COLO829 (cell line): ENCODE measurements at regions not wholly inside any gene's neighbourhood (a gene's known extent, or its start where the extent isn't known, plus 50 kb on each side); places are given as distances from the start of the nearest gene placed in this dataset.
"Not testable (repeated sequence)": the region's sequence is repeated elsewhere in the genome, so short reads cannot be mapped to it uniquely, and the experiment has no call there.

Source experiments
- DNase-seq: peaks from one replicate; pipeline ENCODE4 v3.0.0; 2012; ENCODE audit warnings: low spot score

DNA sequence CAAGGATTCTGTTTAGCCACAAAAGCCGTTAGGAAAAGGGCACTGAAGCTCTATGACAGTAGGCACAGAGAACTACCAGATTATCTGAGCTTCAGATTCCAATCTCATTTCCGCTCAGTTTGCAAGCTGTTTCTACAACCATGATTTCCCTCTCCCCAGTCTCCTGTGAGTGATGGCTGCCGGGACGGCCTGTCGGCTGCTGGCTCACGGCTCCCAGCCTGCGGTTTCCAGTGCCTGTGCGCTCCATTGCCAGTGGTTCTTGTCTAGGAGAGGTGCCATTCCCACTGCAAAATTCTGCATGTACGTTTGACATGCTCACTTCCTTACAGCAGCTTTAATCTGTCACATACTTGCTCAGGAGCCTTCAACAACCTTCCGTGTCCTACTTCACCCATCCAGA, 429.1 kb upstream of the FRG1 start:
- no peak for DNase-seq

- no peak for DNase-seq
Measured at GRCh38 chr4:189513421-189513820, 427.3 kb upstream of the FRG1 start.

- DNase-seq = no peak
Measured at GRCh38 chr4:189514209-189514608, 426.5 kb upstream of the FRG1 start.

- no peak for DNase-seq
Measured at GRCh38 chr4:189516902-189517301, 423.8 kb upstream of the FRG1 start.

- no peak for DNase-seq
Measured at GRCh38 chr4:189519186-189519585, 421.5 kb upstream of the FRG1 start.

GRCh38 chr4:189525304-189525703, 415.4 kb upstream of the FRG1 start:
- DNase-seq = no peak

GRCh38 chr4:189530848-189531247, 409.8 kb upstream of the FRG1 start:
- no peak for DNase-seq

DNA sequence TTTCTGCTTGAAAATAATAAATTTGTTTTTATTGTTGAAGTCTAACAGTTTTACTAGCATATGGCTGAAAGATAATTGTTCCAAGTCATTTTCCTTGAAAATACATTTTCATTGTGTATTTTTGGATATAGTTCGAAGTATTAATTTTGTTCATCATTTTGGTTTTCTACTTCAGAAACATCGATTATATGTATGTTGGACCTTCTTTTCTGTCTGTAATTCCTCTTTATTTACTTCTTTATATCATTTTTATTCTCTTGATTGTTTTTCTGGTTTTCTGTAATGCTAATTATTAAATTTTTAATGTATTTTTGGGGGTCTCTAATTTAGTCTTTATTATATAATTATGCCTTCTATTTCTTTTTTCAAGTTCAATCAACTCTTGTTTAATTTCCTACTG, 407.1 kb upstream of the FRG1 start:
- DNase-seq = no peak

- DNase-seq = no peak
Measured at GRCh38 chr4:189547559-189547958, 393.1 kb upstream of the FRG1 start.

DNA sequence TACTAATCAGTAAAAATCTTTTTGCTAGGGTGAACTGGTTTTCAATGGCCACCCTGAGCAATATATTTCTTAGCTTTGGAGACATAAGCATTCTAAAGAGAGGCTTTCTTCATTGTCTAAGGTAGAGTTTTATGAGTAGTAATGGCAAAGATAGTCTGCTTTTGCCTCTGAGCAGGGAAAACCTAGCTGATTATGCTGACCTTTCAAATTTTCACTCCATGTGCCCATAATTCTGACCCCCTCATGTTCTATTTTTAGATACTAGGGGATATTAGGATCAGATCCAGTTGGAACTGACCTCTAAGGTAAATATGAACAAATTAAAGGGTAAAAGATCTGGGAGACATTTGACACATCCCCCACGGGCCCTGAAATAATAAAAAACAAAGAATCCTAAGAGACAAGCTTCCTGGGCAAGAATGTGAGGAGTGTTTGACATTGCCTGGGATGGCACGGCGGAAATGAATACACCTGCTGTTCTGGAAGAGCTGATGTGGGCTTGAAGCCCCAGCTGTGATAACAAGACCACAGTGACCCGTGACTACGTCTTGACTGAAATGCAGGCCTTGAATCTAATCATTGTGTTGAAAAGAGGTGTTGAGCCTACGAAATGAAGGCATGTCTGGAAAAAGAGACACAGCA, 392.1 kb upstream of the FRG1 start:
- DNase-seq = peak; percentile 17

- DNase-seq = not testable (repeated sequence)
Measured at GRCh38 chr4:189551931-189552670, 388.6 kb upstream of the FRG1 start.

- not testable (repeated sequence) for DNase-seq
Measured at GRCh38 chr4:189560605-189561004, 380.1 kb upstream of the FRG1 start.

- not testable (repeated sequence) for DNase-seq
Measured at GRCh38 chr4:189563751-189564150, 376.9 kb upstream of the FRG1 start.

DNA sequence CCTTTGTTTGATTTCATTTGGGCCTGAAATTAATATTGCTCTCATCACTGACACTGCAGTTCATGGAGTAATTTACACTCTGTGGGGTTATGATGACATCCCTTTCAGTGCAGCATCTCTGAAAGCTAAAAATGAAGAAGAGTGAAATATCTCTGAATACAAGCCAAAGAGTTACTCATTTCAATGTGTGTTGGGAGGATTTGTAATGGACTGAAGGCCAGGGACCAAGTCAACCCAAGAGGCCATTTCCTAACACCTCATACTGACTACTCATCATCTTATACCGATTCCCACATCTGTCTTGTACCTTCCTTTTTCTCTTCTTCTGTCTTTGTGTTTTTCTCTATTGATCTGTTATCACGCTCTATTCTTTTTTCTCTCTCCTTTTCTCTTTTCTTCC, 374.4 kb upstream of the FRG1 start:
- not testable (repeated sequence) for DNase-seq

- not testable (repeated sequence) for DNase-seq
Measured at GRCh38 chr4:189566900-189567299, 373.8 kb upstream of the FRG1 start.

DNA sequence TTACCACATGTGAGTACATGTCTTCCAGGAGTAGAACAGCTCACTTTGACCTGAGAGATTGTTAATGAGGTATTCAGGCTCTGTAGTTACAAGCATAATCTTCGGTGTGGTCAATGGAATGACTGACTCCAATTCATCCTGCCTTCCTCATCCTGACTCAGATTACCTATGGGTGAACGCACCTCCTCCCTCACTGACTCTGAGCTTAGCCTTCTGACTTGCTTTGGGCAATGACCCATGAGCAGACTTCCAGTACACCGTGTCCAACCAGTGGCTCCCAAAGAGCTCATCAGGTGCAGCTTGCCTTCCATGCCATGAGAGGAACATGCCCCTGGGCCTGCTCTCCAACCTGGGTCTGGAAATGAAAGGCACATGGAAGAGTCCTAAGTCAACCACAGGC, 361.0 kb upstream of the FRG1 start:
- not testable (repeated sequence) for DNase-seq

DNA sequence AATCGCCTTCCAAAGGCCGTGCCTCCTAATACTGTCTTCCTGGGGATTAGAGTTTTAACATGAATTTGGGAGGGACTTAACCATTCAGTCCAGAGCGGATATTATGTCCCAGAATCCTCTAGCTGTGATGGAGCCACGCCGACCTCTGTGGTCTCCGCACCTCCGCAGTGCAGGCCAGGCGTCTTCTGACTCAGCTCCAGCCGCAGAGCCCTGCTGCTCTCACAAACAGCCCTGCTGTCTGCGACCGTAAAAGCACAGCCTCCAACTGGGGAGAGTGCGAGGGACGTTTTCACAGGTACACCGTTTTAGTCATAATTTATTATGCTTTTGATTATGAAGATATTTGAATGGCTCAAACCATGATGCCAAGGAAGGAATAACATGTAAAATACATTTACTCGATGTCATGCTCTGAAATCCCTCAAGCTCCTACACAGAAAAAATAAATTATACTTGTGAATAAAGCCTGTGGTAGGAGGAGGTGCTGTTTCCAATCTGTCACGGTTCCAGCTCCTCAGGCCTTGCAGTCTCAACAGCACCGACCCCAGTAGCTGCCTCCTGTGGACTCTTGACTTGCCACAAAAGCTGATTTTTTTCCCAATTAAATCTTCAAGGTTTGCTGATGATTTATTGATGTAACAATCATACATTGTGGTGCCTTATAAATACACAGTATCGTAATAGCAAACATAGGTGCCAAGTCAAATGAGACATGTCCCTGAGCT, 353.6 kb upstream of the FRG1 start:
- not testable (repeated sequence) for DNase-seq

DNA sequence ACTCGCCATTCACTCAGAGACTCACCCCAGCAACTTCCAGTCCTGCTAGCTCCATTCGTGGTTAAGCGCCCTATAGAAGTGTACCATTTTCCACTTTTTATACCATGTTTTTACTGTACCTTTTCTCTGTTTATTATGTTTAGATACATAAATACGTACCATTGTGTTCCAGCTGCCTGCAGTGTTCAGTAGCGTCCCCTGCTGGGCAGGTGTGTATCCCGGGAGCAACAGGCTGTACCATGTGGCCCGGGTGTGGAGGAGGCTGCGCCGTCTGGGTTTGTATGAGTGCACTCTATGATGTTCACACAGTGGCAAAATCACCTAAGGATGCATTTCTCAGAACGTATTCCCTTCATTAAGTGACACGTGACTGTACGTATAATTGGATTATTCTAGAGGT, 351.5 kb upstream of the FRG1 start:
- not testable (repeated sequence) for DNase-seq

GRCh38 chr4:189592890-189593289, 347.8 kb upstream of the FRG1 start:
- no peak for DNase-seq

DNA sequence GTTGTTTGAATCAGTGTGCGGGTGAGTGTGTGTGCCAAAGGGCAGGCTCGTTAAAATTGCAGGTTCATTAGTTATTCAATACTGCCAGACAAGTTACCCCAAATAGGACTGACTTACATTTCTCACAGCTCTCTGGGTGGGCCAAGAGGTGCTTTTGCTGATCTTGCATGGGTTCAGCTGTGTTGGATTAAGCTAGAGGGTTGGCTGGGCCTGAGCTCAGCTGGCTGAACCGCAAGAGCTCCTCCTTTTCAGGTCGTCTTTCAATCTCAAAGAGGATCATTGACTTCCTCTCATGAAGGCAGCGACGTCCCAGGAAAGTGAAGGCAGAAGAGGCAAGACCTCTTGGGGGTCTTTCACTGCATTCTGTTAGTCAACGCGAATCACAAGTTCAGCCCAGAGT, 343.3 kb upstream of the FRG1 start:
- no peak for DNase-seq

DNA sequence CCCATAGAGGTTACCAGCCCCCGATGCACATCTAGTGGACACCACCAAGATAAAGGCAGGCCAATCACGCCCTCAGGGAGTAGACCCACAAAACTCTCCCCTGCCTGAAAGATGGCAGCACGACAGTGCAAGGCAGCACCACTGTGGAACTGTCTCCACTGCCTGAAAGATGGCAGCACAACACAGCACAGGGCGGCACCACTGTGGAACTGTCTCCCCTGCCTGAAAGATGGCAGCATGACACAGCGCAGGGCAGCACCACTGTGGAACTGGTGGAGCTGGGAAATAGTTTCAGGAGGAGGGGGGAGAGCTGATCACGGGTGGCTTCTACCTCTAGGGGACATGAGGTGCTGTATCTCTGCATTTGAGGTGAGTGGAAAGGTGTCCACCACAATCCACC, 340.4 kb upstream of the FRG1 start:
- no peak for DNase-seq

DNA sequence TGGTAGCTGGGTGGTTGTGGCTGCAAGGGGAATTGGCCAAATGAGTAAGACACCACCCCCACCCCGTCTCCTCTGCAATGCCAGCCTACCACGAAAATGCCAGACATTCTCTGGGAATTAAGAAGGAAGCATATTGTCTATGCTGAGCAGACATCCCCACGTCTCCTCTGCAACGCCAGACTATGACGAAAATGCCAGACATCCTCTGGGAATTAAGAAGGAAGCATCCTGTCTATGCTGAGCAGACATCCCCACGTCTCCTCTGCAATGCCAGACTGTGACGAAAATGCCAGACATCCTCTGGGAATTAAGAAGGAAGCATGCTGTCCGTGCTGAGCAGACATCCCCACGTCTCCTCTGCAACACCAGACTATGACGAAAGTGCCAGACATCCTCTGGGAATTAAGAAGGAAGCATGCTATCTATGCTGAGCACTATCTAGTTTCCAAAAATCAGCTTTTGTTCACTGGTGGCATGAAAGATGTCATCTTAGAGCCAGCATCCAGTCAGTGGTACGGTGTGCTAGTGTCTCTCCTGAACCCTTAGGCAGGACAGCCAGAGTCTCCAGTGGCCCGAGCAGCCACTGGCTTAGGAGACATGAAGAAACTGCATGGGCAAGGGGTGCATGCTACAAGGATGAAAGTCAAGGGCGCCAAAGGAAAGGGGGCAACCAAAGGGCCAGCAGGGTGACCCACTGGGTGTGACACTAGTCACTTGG, 339.8 kb upstream of the FRG1 start:
- DNase-seq = no peak
